SJCRH30 (cell line): ENCODE measurements at regions not wholly inside any gene's neighbourhood (a gene's known extent, or its start where the extent isn't known, plus 50 kb on each side); places are given as distances from the start of the nearest gene placed in this dataset.
A peak's percentile ranks its signal among the peaks of the same experiment; 100 is the strongest.
"Not testable (repeated sequence)": the region's sequence is repeated elsewhere in the genome, so short reads cannot be mapped to it uniquely, and the experiment has no call there.

Source experiments
- DNase-seq, 2 experiments: peaks; one replicate each; pipeline ENCODE4 v3.0.0-alpha.2; 2015 to 2020
- H3K27ac ChIP-seq: fragments of 250-450 bp; sonication (Bioruptor Pico); 2 replicates; pipeline ENCODE4 v1.5.1; 2020; ENCODE audit warnings: mild to moderate bottlenecking, moderate library complexity
- H3K27me3 ChIP-seq: fragments of 250-450 bp; sonication (Bioruptor Pico); 2 replicates; pipeline ENCODE4 v1.5.1; 2020; ENCODE audit warnings: mild to moderate bottlenecking, moderate library complexity
- H3K36me3 ChIP-seq: fragments of 250-450 bp; sonication (Bioruptor Pico); 2 replicates; pipeline ENCODE4 v1.5.1; 2020; ENCODE audit warnings: mild to moderate bottlenecking, moderate library complexity
- H3K4me1 ChIP-seq: fragments of 250-450 bp; sonication (Bioruptor Pico); 2 replicates; pipeline ENCODE4 v1.5.1; 2020; ENCODE audit warnings: mild to moderate bottlenecking, moderate library complexity
- H3K4me3 ChIP-seq: fragments of 250-450 bp; sonication (Bioruptor Pico); 2 replicates; pipeline ENCODE4 v1.5.1; 2020; ENCODE audit warnings: mild to moderate bottlenecking, moderate library complexity
- H3K9me3 ChIP-seq: fragments of 250-450 bp; sonication (Bioruptor Pico); replicated peaks from 2 replicates; pipeline ENCODE4 v1.5.1; 2020; ENCODE audit warnings: mild to moderate bottlenecking, moderate library complexity

- H3K27ac ChIP-seq = no peak overlapping the region
Observed at GRCh38 chr1:168490306-168490705, 53.5 kb downstream of the XCL2 start.

DNA sequence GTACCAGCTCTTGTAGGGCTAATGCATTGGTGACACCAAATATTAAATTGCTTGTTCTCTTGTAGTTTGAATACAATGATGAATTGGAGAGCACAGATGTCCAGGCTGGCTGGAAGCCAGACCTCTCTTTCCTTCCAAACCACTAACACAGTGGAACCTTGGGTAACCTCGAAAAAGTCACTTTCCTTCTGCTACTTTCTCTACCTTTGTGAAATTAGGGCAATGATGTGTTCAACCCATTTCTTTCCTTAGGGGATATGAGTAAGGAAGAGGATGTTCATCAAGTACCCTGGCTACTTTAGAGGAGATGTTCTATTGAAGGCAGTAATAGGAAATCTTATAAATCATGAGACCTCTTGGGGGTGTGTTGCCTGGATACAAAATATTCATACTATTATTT, 55.7 kb downstream of the XCL2 start:
- Histone ChIP-seq H3K36me3 (no peaks in the 10 kb centered on the region), H3K4me1 (peaks cover 15% of the 10 kb centered on the region), H3K4me3 (no peak overlapping the region), H3K9me3 (0 out of 2 replicates have a peak, but pooled peaks cover 6% of the 10 kb centered on the region), H3K27ac (peak overlapping the region; percentile 24), H3K27me3 (no peaks in the 10 kb centered on the region)
- DNase-seq = peak; percentile 61 to 85

More at GRCh38 chr1:168490306-168490705, 53.5 kb downstream of the XCL2 start:
- no peaks in the 10 kb centered on the region for H3K36me3 ChIP-seq
- peaks cover 10% of the 10 kb centered on the region for H3K4me1 ChIP-seq
- H3K27me3 ChIP-seq = no peaks in the 10 kb centered on the region
- no peak overlapping the region for H3K4me3 ChIP-seq
- 0 out of 2 replicates have a peak, but pooled peaks cover 6% of the 10 kb centered on the region for H3K9me3 ChIP-seq
- DNase-seq = no peak

GRCh38 chr1:168486820-168487219, 57.0 kb downstream of the XCL2 start:
- DNase-seq, H3K36me3 ChIP-seq, H3K27me3 ChIP-seq, H3K4me3 ChIP-seq, H3K27ac ChIP-seq, H3K9me3 ChIP-seq: not testable (repeated sequence)
- H3K4me1 ChIP-seq = peaks cover 16% of the 10 kb centered on the region

DNA sequence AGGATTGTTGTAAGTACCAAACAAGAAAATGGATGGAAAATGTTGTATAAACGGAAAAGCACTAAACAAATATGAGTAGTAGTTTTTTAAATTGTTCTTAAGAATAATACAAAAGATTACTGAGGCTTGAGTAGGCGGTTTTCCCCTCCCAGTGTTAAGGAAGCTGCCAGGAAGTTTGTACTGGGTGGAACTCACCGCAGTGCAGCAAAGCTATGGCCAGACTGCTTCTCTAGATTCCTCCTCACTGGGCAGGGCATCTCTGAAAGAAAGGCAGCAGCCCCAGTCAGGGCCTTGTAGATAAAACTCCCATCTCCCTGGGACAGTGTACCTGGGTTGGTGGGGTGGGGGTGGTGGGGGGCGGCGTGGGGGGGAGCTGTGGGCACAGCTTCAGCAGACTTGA, 58.7 kb downstream of the XCL2 start:
- Histone ChIP-seq H3K9me3 (0 out of 2 replicates have a peak, but pooled peaks cover 6% of the 10 kb centered on the region), H3K4me3 (no peak overlapping the region), H3K27me3 (no peaks in the 10 kb centered on the region), H3K36me3 (no peaks in the 10 kb centered on the region), H3K27ac (no peak overlapping the region), H3K4me1 (peaks cover 16% of the 10 kb centered on the region)
- no peak for DNase-seq

DNA sequence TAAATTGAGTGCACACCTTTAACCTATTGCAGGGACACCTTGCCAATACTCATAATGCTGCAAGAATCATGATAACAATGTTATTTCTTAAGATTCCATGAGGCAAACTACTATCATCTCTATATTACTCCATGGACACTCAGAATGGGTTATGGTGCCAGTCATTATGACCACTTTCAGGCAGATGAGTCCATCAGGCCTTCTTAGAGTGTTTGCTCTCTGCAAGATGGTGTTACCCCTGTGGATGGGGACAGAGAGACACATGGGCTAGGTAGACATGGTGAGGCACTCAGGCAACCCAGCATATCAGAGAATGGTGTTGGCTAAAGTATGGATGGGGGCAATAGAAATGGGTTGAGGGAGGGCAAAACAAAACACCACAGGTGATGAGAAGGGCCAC, 59.7 kb downstream of the XCL2 start:
- no peak overlapping the region for H3K27ac ChIP-seq
- no peaks in the 10 kb centered on the region for H3K36me3 ChIP-seq
- no peaks in the 10 kb centered on the region for H3K27me3 ChIP-seq

GRCh38 chr1:168483539-168483938, 60.3 kb downstream of the XCL2 start:
- 0 out of 2 replicates have a peak, but pooled peaks cover 6% of the 10 kb centered on the region for H3K9me3 ChIP-seq
- no peak for DNase-seq
- no peaks in the 10 kb centered on the region for H3K27me3 ChIP-seq
- no peak overlapping the region for H3K27ac ChIP-seq
- peaks cover 16% of the 10 kb centered on the region for H3K4me1 ChIP-seq
- no peaks in the 10 kb centered on the region for H3K36me3 ChIP-seq
- no peak overlapping the region for H3K4me3 ChIP-seq

More for the DNA sequence above, 59.7 kb downstream of the XCL2 start:
- H3K4me1 ChIP-seq = peaks cover 16% of the 10 kb centered on the region
- 0 out of 2 replicates have a peak, but pooled peaks cover 6% of the 10 kb centered on the region for H3K9me3 ChIP-seq
- no peak overlapping the region for H3K4me3 ChIP-seq
- no peak for DNase-seq

- H3K27ac ChIP-seq = no peak overlapping the region
- no peak overlapping the region for H3K4me3 ChIP-seq
- peaks cover 6% of the 10 kb centered on the region; the same call in 1 of the 2 replicates for H3K4me1 ChIP-seq
- 0 out of 2 replicates have a peak, but pooled peaks cover 6% of the 10 kb centered on the region for H3K9me3 ChIP-seq
- H3K27me3 ChIP-seq = no peaks in the 10 kb centered on the region
- DNase-seq = no peak
- H3K36me3 ChIP-seq = no peaks in the 10 kb centered on the region
Observed at GRCh38 chr1:168482106-168482505, 61.7 kb downstream of the XCL2 start.

GRCh38 chr1:168481586-168481985, 62.2 kb downstream of the XCL2 start:
- no peak overlapping the region for H3K4me3 ChIP-seq
- H3K4me1 ChIP-seq = peaks cover 6% of the 10 kb centered on the region; the same call in 1 of the 2 replicates
- 0 out of 2 replicates have a peak, but pooled peaks cover 2% of the 10 kb centered on the region for H3K9me3 ChIP-seq
- H3K36me3 ChIP-seq = no peaks in the 10 kb centered on the region
- no peak overlapping the region for H3K27ac ChIP-seq
- no peaks in the 10 kb centered on the region for H3K27me3 ChIP-seq
- DNase-seq = no peak

- H3K27ac ChIP-seq = no peak overlapping the region
- no peak overlapping the region for H3K4me3 ChIP-seq
- H3K9me3 ChIP-seq = no peaks in the 10 kb centered on the region
- peaks cover 6% of the 10 kb centered on the region; the same call in 1 of the 2 replicates for H3K4me1 ChIP-seq
- DNase-seq = no peak
- H3K27me3 ChIP-seq = no peaks in the 10 kb centered on the region
- H3K36me3 ChIP-seq = no peaks in the 10 kb centered on the region
Observed at GRCh38 chr1:168480997-168481396, 62.8 kb downstream of the XCL2 start.

DNA sequence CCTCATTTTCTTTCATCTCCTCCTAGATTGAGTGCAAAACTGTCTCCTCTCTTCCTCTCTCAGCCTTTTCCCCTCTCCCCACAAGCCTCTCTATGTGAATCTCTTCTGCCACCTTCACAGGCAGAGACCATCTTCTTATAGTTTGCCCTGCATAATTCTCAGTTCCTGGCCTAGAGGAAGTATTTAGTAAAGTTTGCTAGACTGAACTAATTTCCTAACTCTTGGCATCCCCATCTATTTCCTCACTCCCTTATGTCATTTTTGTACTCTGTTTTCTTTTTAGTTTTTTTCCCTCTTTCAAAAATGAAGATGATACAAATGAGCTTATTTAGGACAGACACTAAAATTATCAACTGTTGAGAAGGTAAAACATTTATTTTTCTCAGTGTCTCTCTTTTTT, 66.0 kb downstream of the XCL2 start:
- Histone ChIP-seq H3K4me3 (no peak overlapping the region), H3K9me3 (no peaks in the 10 kb centered on the region)

GRCh38 chr1:168476588-168477385, 67.0 kb downstream of the XCL2 start:
- Histone ChIP-seq H3K4me3 (no peak overlapping the region), H3K27ac (no peak overlapping the region), H3K9me3 (no peaks in the 10 kb centered on the region), H3K4me1 (no peaks in the 10 kb centered on the region), H3K27me3 (no peaks in the 10 kb centered on the region), H3K36me3 (no peaks in the 10 kb centered on the region)
- DNase-seq = no peak

More for the DNA sequence above, 66.0 kb downstream of the XCL2 start:
- no peaks in the 10 kb centered on the region for H3K36me3 ChIP-seq
- H3K27me3 ChIP-seq = no peaks in the 10 kb centered on the region
- H3K27ac ChIP-seq = no peak overlapping the region
- DNase-seq = no peak
- no peaks in the 10 kb centered on the region for H3K4me1 ChIP-seq

DNA sequence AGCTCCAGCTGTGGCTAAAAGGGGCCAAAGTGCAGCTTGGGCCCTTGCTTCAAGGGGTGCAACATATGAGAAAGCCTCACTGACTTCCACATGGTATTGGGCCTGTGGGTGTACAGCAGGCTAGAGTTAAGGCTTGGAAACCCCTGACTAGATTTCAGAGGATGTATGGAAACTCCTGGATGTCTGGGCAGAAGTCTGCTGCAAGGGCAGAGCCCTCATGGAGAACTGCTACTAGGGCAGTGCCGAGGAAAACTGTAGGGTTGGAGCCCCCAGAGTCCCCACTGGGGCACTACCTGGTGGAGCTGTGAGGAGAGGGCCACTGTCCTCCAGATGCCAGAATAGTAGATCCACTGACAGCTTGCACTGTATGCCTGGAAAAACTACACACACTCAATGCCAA, 69.5 kb downstream of the XCL2 start:
- H3K4me1 ChIP-seq = peaks cover 20% of the 10 kb centered on the region
- H3K27me3 ChIP-seq = no peaks in the 10 kb centered on the region
- DNase-seq = no peak
- no peaks in the 10 kb centered on the region for H3K9me3 ChIP-seq
- H3K27ac ChIP-seq = no peak overlapping the region
- H3K36me3 ChIP-seq = no peaks in the 10 kb centered on the region
- no peak overlapping the region for H3K4me3 ChIP-seq

- Histone ChIP-seq H3K4me3 (no peak overlapping the region), H3K36me3 (no peaks in the 10 kb centered on the region), H3K27me3 (no peaks in the 10 kb centered on the region), H3K27ac (no peak overlapping the region), H3K4me1 (peaks cover 32% of the 10 kb centered on the region), H3K9me3 (no peaks in the 10 kb centered on the region)
- DNase-seq = no peak
Observed at GRCh38 chr1:168473126-168473525, 70.7 kb downstream of the XCL2 start.

GRCh38 chr1:168472223-168472622, 71.6 kb downstream of the XCL2 start:
- Histone ChIP-seq H3K9me3 (no peaks in the 10 kb centered on the region), H3K27me3 (no peaks in the 10 kb centered on the region), H3K4me1 (peaks cover 41% of the 10 kb centered on the region), H3K27ac (no peak overlapping the region), H3K36me3 (no peaks in the 10 kb centered on the region), H3K4me3 (no peak overlapping the region)
- DNase-seq = no peak

DNA sequence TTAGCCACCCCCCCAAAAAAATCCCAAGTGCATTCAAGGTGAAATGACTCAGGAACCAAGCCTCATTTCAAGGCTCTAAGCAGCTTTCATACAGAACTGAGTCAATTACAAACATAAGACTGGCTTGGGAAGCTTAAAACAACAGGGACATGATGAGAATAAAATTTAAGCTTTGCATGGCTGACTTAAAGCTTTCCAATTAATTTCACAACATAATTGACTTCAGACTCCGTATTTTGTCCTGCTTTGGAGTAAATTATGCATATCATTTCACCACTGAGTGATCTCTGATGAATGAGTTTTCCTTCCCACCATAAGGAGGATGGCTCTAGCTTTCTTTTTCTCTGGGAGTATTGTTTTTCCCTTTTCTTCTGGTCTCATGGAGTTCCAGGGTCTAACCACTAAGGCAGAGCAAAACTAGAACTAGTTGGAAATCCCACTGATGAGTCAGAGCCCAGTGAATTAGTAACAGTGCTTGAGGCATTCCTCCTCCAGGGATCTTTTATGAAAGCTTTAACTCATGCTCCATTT, 72.8 kb downstream of the XCL2 start:
- DNase-seq = peak; percentile 77 to 96
- Histone ChIP-seq H3K4me1 (peaks cover 51% of the 10 kb centered on the region), H3K36me3 (no peaks in the 10 kb centered on the region), H3K4me3 (no peak overlapping the region), H3K27ac (peak overlapping the region; percentile 96), H3K9me3 (no peaks in the 10 kb centered on the region), H3K27me3 (no peaks in the 10 kb centered on the region)
